Activated naive CD8-positive, alpha-beta T cell treated with anti-CD3 and anti-CD28 coated beads, Interleukin-2, amount 10 ng/mL, durations not matched to agents 7 days and 5 days (primary cell): ENCODE measurements at regions not wholly inside any gene's neighbourhood (a gene's known extent, or its start where the extent isn't known, plus 50 kb on each side); places are given as distances from the start of the nearest gene placed in this dataset.

ENCODE experiments used
- ATAC-seq: fragments of 150-1000 bp; cut with Tn5 transposase; one replicate; pipeline ENCODE4 v1.10.0; 2021; ENCODE audit warnings: low read depth, moderate library complexity
- POLR2A ChIA-PET: fragments of 350-600 bp; sonication (Branson Sonifier 250); formaldehyde crosslinking; loops from one replicate; lab custom pipeline; 2021; ENCODE audit warnings: antibody characterized with exemption; lab: Charles Lee
- DNase-seq: peaks from one replicate; pipeline ENCODE4 v3.0.0; 2021
- H3K27ac Mint-ChIP-seq: one replicate; pipeline ENCODE4 v1.8.0; 2022; ENCODE audit warnings: mild to moderate bottlenecking, mixed read lengths
- H3K27me3 Mint-ChIP-seq: one replicate; pipeline ENCODE4 v1.8.0; 2022; ENCODE audit warnings: mild to moderate bottlenecking, moderate library complexity, mixed read lengths
- H3K36me3 Mint-ChIP-seq: one replicate; pipeline ENCODE4 v1.8.0; 2021; ENCODE audit warnings: mild to moderate bottlenecking, mixed read lengths
- H3K4me1 Mint-ChIP-seq: one replicate; pipeline ENCODE4 v1.8.0; 2021; ENCODE audit warnings: mixed read lengths
- H3K4me3 Mint-ChIP-seq: one replicate; pipeline ENCODE4 v1.8.0; 2022; ENCODE audit warnings: mild to moderate bottlenecking, moderate library complexity, mixed read lengths
- H3K9me3 Mint-ChIP-seq: one replicate; pipeline ENCODE4 v1.8.0; 2021; ENCODE audit warnings: mixed read lengths

GRCh38 chr13:73220966-73221720 is 162.3 kb downstream of the KLF5 start:
- H3K4me1 Mint-ChIP-seq = peaks cover 21% of the 10 kb centered on the region
- POLR2A ChIA-PET = no interaction called here
- no peaks in the 10 kb centered on the region for H3K9me3 Mint-ChIP-seq
- peaks cover 12% of the 10 kb centered on the region for H3K27me3 Mint-ChIP-seq
- H3K4me3 Mint-ChIP-seq = no peak overlapping the region
- DNase-seq (no peak), ATAC-seq (peak; percentile 40)
- no peak overlapping the region for H3K27ac Mint-ChIP-seq
- H3K36me3 Mint-ChIP-seq = no peaks in the 10 kb centered on the region

- peaks cover 14% of the 10 kb centered on the region for H3K27me3 Mint-ChIP-seq
- ATAC-seq = no peak
- no peak overlapping the region for H3K4me3 Mint-ChIP-seq
- no peak overlapping the region for H3K27ac Mint-ChIP-seq
- no peaks in the 10 kb centered on the region for H3K9me3 Mint-ChIP-seq
- POLR2A ChIA-PET = no interaction called here
- no peaks in the 10 kb centered on the region for H3K36me3 Mint-ChIP-seq
- peaks cover 11% of the 10 kb centered on the region for H3K4me1 Mint-ChIP-seq
- DNase-seq = no peak
Measured at GRCh38 chr13:73218181-73218580, 159.4 kb downstream of the KLF5 start.

GRCh38 chr13:73216381-73216831 is 157.6 kb downstream of the KLF5 start:
- H3K36me3 Mint-ChIP-seq = no peaks in the 10 kb centered on the region
- peaks cover 10% of the 10 kb centered on the region for H3K4me1 Mint-ChIP-seq
- no peak overlapping the region for H3K27ac Mint-ChIP-seq
- POLR2A ChIA-PET = no interaction called here
- no peak overlapping the region for H3K4me3 Mint-ChIP-seq
- H3K9me3 Mint-ChIP-seq = no peaks in the 10 kb centered on the region
- ATAC-seq (no peak), DNase-seq (no peak)
- peaks cover 12% of the 10 kb centered on the region for H3K27me3 Mint-ChIP-seq

- POLR2A ChIA-PET = no interaction called here
- no peaks in the 10 kb centered on the region for H3K9me3 Mint-ChIP-seq
Measured at GRCh38 chr13:73215823-73216222, 157.0 kb downstream of the KLF5 start.

GRCh38 chr13:73212482-73212881 is 153.7 kb downstream of the KLF5 start:
- peaks cover 10% of the 10 kb centered on the region for H3K4me1 Mint-ChIP-seq
- POLR2A ChIA-PET = interaction anchor here (0.5 kb wide), 1 partner anchor 42 kb away, joined by 3 read pairs; no protein-coding TSS in a partner anchor
- H3K27ac Mint-ChIP-seq = no peak overlapping the region
- ATAC-seq = peak; percentile 39
- H3K27me3 Mint-ChIP-seq = peaks cover 5% of the 10 kb centered on the region
- no peak overlapping the region for H3K4me3 Mint-ChIP-seq
- no peaks in the 10 kb centered on the region for H3K36me3 Mint-ChIP-seq
- no peak for DNase-seq
- no peaks in the 10 kb centered on the region for H3K9me3 Mint-ChIP-seq

More at GRCh38 chr13:73215823-73216222, 157.0 kb downstream of the KLF5 start:
- ATAC-seq = no peak
- DNase-seq = no peak
- Mint-ChIP-seq H3K36me3 (no peaks in the 10 kb centered on the region), H3K4me1 (peaks cover 10% of the 10 kb centered on the region), H3K27me3 (peaks cover 12% of the 10 kb centered on the region), H3K4me3 (no peak overlapping the region), H3K27ac (no peak overlapping the region)

- H3K27ac Mint-ChIP-seq = no peak overlapping the region
- H3K36me3 Mint-ChIP-seq = no peaks in the 10 kb centered on the region
- H3K4me1 Mint-ChIP-seq = peaks cover 5% of the 10 kb centered on the region
- POLR2A ChIA-PET = no interaction called here
- DNase-seq (no peak), ATAC-seq (no peak)
- no peak overlapping the region for H3K4me3 Mint-ChIP-seq
- no peaks in the 10 kb centered on the region for H3K9me3 Mint-ChIP-seq
- H3K27me3 Mint-ChIP-seq = peaks cover 8% of the 10 kb centered on the region
Measured at GRCh38 chr13:73210218-73210883, 151.5 kb downstream of the KLF5 start.

GRCh38 chr13:73204952-73205351 is 146.1 kb downstream of the KLF5 start:
- ATAC-seq (no peak), DNase-seq (no peak)
- H3K36me3 Mint-ChIP-seq = no peaks in the 10 kb centered on the region
- POLR2A ChIA-PET = no interaction called here
- H3K27ac Mint-ChIP-seq = no peak overlapping the region
- H3K4me3 Mint-ChIP-seq = no peak overlapping the region
- H3K4me1 Mint-ChIP-seq = no peaks in the 10 kb centered on the region
- H3K9me3 Mint-ChIP-seq = peaks cover 2% of the 10 kb centered on the region
- peaks cover 17% of the 10 kb centered on the region for H3K27me3 Mint-ChIP-seq

GRCh38 chr13:73201626-73202025 is 142.8 kb downstream of the KLF5 start:
- H3K9me3 Mint-ChIP-seq = peaks cover 2% of the 10 kb centered on the region
- H3K4me1 Mint-ChIP-seq = no peaks in the 10 kb centered on the region
- H3K27me3 Mint-ChIP-seq = peaks cover 14% of the 10 kb centered on the region
- DNase-seq = no peak
- no peak overlapping the region for H3K4me3 Mint-ChIP-seq
- no peak for ATAC-seq
- H3K36me3 Mint-ChIP-seq = no peaks in the 10 kb centered on the region
- no peak overlapping the region for H3K27ac Mint-ChIP-seq
- POLR2A ChIA-PET = no interaction called here

- Mint-ChIP-seq H3K9me3 (peaks cover 5% of the 10 kb centered on the region), H3K36me3 (no peaks in the 10 kb centered on the region), H3K27me3 (peaks cover 12% of the 10 kb centered on the region), H3K4me3 (no peak overlapping the region), H3K4me1 (no peaks in the 10 kb centered on the region), H3K27ac (no peak overlapping the region)
- ATAC-seq (no peak), DNase-seq (no peak)
- POLR2A ChIA-PET = no interaction called here
Measured at GRCh38 chr13:73198991-73199411, 140.2 kb downstream of the KLF5 start.

- peaks cover 3% of the 10 kb centered on the region for H3K9me3 Mint-ChIP-seq
- no peaks in the 10 kb centered on the region for H3K36me3 Mint-ChIP-seq
- H3K4me1 Mint-ChIP-seq = peaks cover under 1% of the 10 kb centered on the region
- H3K4me3 Mint-ChIP-seq = no peak overlapping the region
- ATAC-seq = no peak
- H3K27me3 Mint-ChIP-seq = peaks cover 2% of the 10 kb centered on the region
- DNase-seq = no peak
- POLR2A ChIA-PET = no interaction called here
- no peak overlapping the region for H3K27ac Mint-ChIP-seq
Measured at GRCh38 chr13:73195091-73195490, 136.3 kb downstream of the KLF5 start.

GRCh38 chr13:73194310-73194709 is 135.5 kb downstream of the KLF5 start:
- H3K9me3 Mint-ChIP-seq = peaks cover 3% of the 10 kb centered on the region
- no peak overlapping the region for H3K4me3 Mint-ChIP-seq
- peaks cover 4% of the 10 kb centered on the region for H3K27me3 Mint-ChIP-seq
- DNase-seq (no peak), ATAC-seq (no peak)
- H3K27ac Mint-ChIP-seq = no peak overlapping the region
- H3K36me3 Mint-ChIP-seq = no peaks in the 10 kb centered on the region
- POLR2A ChIA-PET = no interaction called here
- H3K4me1 Mint-ChIP-seq = peaks cover 3% of the 10 kb centered on the region

GRCh38 chr13:73193554-73193953 is 134.7 kb downstream of the KLF5 start:
- POLR2A ChIA-PET = no interaction called here
- Mint-ChIP-seq H3K36me3 (no peaks in the 10 kb centered on the region), H3K9me3 (peaks cover 3% of the 10 kb centered on the region), H3K27ac (no peak overlapping the region), H3K4me3 (no peak overlapping the region), H3K4me1 (peaks cover 3% of the 10 kb centered on the region), H3K27me3 (peaks cover 4% of the 10 kb centered on the region)
- ATAC-seq (no peak), DNase-seq (no peak)

- peaks cover 3% of the 10 kb centered on the region for H3K9me3 Mint-ChIP-seq
- DNase-seq = no peak
- peaks cover 3% of the 10 kb centered on the region for H3K4me1 Mint-ChIP-seq
- H3K27ac Mint-ChIP-seq = no peak overlapping the region
- peak overlapping the region; percentile 29 for H3K4me3 Mint-ChIP-seq
- POLR2A ChIA-PET = no interaction called here
- no peak for ATAC-seq
- no peaks in the 10 kb centered on the region for H3K36me3 Mint-ChIP-seq
- H3K27me3 Mint-ChIP-seq = peaks cover 4% of the 10 kb centered on the region
Measured at GRCh38 chr13:73190477-73190876, 131.7 kb downstream of the KLF5 start.

GRCh38 chr13:73189776-73190175 is 131.0 kb downstream of the KLF5 start:
- Mint-ChIP-seq H3K36me3 (no peaks in the 10 kb centered on the region), H3K9me3 (peaks cover 3% of the 10 kb centered on the region), H3K27me3 (peaks cover 4% of the 10 kb centered on the region), H3K4me3 (peak overlapping the region; percentile 29), H3K4me1 (peaks cover 3% of the 10 kb centered on the region), H3K27ac (no peak overlapping the region)
- ATAC-seq = no peak
- DNase-seq = no peak
- POLR2A ChIA-PET = interaction anchor here (0.6 kb wide), 1 partner anchor 8 kb away, joined by 3 read pairs; no protein-coding TSS in a partner anchor
